Retina (tissue), 1 donor: ENCODE measurements at regions not wholly inside any gene's neighbourhood (a gene's known extent, or its start where the extent isn't known, plus 50 kb on each side); places are given as distances from the start of the nearest gene placed in this dataset.

Experiments
- DNase-seq: peaks from one replicate; pipeline ENCODE4 v3.0.0-alpha.2; 2016

- no peak for DNase-seq
Measured at GRCh38 chr21:20613654-20614053, 384.6 kb upstream of the NCAM2 start.

GRCh38 chr21:20617130-20617529 lies 381.1 kb upstream of the NCAM2 start:
- no peak for DNase-seq

- DNase-seq = no peak
Measured at GRCh38 chr21:20618878-20619277, 379.3 kb upstream of the NCAM2 start.

GRCh38 chr21:20627594-20627993 lies 370.6 kb upstream of the NCAM2 start:
- no peak for DNase-seq

GRCh38 chr21:20631633-20632032 lies 366.6 kb upstream of the NCAM2 start:
- DNase-seq = no peak

GRCh38 chr21:20639026-20639425 lies 359.2 kb upstream of the NCAM2 start:
- no peak for DNase-seq

GRCh38 chr21:20641241-20641640 lies 357.0 kb upstream of the NCAM2 start:
- no peak for DNase-seq

GRCh38 chr21:20642681-20643080 lies 355.5 kb upstream of the NCAM2 start:
- no peak for DNase-seq

GRCh38 chr21:20644552-20644951 lies 353.7 kb upstream of the NCAM2 start:
- DNase-seq = no peak

GRCh38 chr21:20645344-20645743 lies 352.9 kb upstream of the NCAM2 start:
- no peak for DNase-seq

GRCh38 chr21:20646431-20647165 lies 351.6 kb upstream of the NCAM2 start:
- no peak for DNase-seq

- no peak for DNase-seq
Measured at GRCh38 chr21:20647607-20648006, 350.6 kb upstream of the NCAM2 start.

GRCh38 chr21:20649231-20649630 lies 349.0 kb upstream of the NCAM2 start:
- DNase-seq = no peak

GRCh38 chr21:20652846-20653245 lies 345.4 kb upstream of the NCAM2 start:
- no peak for DNase-seq

GRCh38 chr21:20661246-20661645 lies 337.0 kb upstream of the NCAM2 start:
- DNase-seq = peak; percentile 48

GRCh38 chr21:20661745-20662422 lies 336.3 kb upstream of the NCAM2 start:
- peak; percentile 47 for DNase-seq

- peak; percentile 22 for DNase-seq
Measured at GRCh38 chr21:20662514-20662913, 335.7 kb upstream of the NCAM2 start.

- no peak for DNase-seq
Measured at GRCh38 chr21:20667931-20668330, 330.3 kb upstream of the NCAM2 start.

- no peak for DNase-seq
Measured at GRCh38 chr21:20685475-20685874, 312.7 kb upstream of the NCAM2 start.

GRCh38 chr21:20698585-20698984 lies 299.6 kb upstream of the NCAM2 start:
- DNase-seq = no peak

GRCh38 chr21:20701235-20701634 lies 297.0 kb upstream of the NCAM2 start:
- no peak for DNase-seq

- DNase-seq = peak; percentile 18
Measured at GRCh38 chr21:20703112-20703767, 295.0 kb upstream of the NCAM2 start.

- no peak for DNase-seq
Measured at GRCh38 chr21:20720623-20721022, 277.6 kb upstream of the NCAM2 start.

- no peak for DNase-seq
Measured at GRCh38 chr21:20721151-20721550, 277.1 kb upstream of the NCAM2 start.
